OCI-LY3 (cell line): ENCODE measurements at regions not wholly inside any gene's neighbourhood (a gene's known extent, or its start where the extent isn't known, plus 50 kb on each side); places are given as distances from the start of the nearest gene placed in this dataset.

Experiments
- H2AFZ ChIP-seq: fragments of 200-600, 300-600 bp; shearing (Covaris generic); 2 replicates; pipeline ENCODE4 v1.6.0; 2014; ENCODE audit warnings: antibody characterized with exemption, low read depth, low read length
- H3K27ac ChIP-seq: fragments of 200-600, 300-600 bp; sonication (generic); 2 replicates; pipeline ENCODE4 v1.5.1; 2014; ENCODE audit warnings: mild to moderate bottlenecking, low read length, moderate library complexity, mixed read lengths
- H3K27me3 ChIP-seq: fragments of 200-600, 300-600 bp; sonication (generic); 2 replicates; pipeline ENCODE4 v1.6.1; 2014; ENCODE audit warnings: low read depth, low read length, mixed read lengths
- H3K36me3 ChIP-seq: fragments of 200-600, 300-600 bp; sonication (generic); replicated peaks from 2 replicates; pipeline ENCODE3; 2014; ENCODE audit warnings: low read depth, low read length, mixed read lengths
- H3K4me1 ChIP-seq: fragments of 300-600, 200-600 bp; sonication (generic); 2 replicates; pipeline ENCODE4 v1.6.1; 2014; ENCODE audit warnings: low read length, mixed read lengths
- H3K4me2 ChIP-seq: fragments of 200-600, 300-600 bp; sonication (generic); 2 replicates; pipeline ENCODE4 v1.6.1; 2014; ENCODE audit warnings: low read length, mixed read lengths
- H3K4me3 ChIP-seq: fragments of 300-600, 200-600 bp; sonication (generic); 2 replicates; pipeline ENCODE4 v1.5.1; 2014; ENCODE audit warnings: antibody characterized with exemption, mild to moderate bottlenecking, low read length, moderate library complexity
- H3K79me2 ChIP-seq: fragments of 300-600, 200-600 bp; shearing (Covaris generic); 2 replicates; pipeline ENCODE4 v1.6.1; 2014; ENCODE audit warnings: mild to moderate bottlenecking, low read length, mixed read lengths
- H3K9ac ChIP-seq: fragments of 300-600, 200-600 bp; shearing (Covaris generic); 2 replicates; pipeline ENCODE4 v1.6.0; 2014; ENCODE audit warnings: mild to moderate bottlenecking, low read length, moderate library complexity
- H3K9me3 ChIP-seq: fragments of 200-600, 300-600 bp; shearing (Covaris generic); 2 replicates; pipeline ENCODE4 v1.6.1; 2014; ENCODE audit warnings: low read length, mixed read lengths; ENCODE audit not compliant: insufficient read depth
- H4K20me1 ChIP-seq: fragments of 200-600, 300-600 bp; sonication (generic); 2 replicates; pipeline ENCODE4 v1.6.1; 2016; ENCODE audit warnings: low read length, mixed read lengths; ENCODE audit not compliant: insufficient read depth
- EZH2phosphoT487 ChIP-seq: fragments of 200-600 bp; shearing (Covaris generic); IDR thresholded peaks from 2 replicates; pipeline ENCODE4 v1.6.1; 2018; ENCODE audit warnings: antibody characterized with exemption, mixed run types, low read depth
- TF ChIP-seq, protein P1 (sequence below): fragments of 200-600, 300-600 bp; sonication (generic); IDR thresholded peaks from 2 replicates; pipeline ENCODE4 v1.5.1; 2014; ENCODE audit warnings: antibody characterized with exemption, low read length, low read depth

DNA sequence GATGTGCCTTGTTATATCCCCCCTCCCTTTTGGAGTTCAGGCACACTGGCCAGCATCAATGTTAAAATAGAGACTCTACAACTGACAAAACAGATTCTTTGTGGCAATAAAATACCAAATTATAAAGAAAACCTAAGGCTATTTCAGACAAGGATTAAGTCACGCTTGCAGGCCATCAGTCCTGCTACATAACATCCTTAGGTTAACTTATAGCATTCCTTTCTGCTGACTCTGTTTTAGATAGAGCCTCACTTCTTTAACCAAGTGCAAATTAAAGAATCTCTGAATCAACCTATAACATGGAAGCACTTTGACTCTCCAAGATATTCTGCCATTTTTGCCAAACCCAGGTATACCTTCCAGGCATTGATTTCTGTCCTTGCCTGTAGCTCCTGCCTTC, 784.6 kb downstream of the RNF144A start:
- Histone ChIP-seq H2AFZ (no peak overlapping the region), H3K4me2 (no peak overlapping the region), H3K79me2 (no peaks in the 10 kb centered on the region), H3K27ac (no peak overlapping the region), H3K9ac (no peak overlapping the region), H4K20me1 (no peaks in the 10 kb centered on the region), H3K9me3 (no peaks in the 10 kb centered on the region), H3K36me3 (no peaks in the 10 kb centered on the region), H3K27me3 (no peaks in the 10 kb centered on the region), H3K4me1 (peaks cover 11% of the 10 kb centered on the region), H3K4me3 (no peak overlapping the region)
- TF ChIP-seq, protein P1, sequence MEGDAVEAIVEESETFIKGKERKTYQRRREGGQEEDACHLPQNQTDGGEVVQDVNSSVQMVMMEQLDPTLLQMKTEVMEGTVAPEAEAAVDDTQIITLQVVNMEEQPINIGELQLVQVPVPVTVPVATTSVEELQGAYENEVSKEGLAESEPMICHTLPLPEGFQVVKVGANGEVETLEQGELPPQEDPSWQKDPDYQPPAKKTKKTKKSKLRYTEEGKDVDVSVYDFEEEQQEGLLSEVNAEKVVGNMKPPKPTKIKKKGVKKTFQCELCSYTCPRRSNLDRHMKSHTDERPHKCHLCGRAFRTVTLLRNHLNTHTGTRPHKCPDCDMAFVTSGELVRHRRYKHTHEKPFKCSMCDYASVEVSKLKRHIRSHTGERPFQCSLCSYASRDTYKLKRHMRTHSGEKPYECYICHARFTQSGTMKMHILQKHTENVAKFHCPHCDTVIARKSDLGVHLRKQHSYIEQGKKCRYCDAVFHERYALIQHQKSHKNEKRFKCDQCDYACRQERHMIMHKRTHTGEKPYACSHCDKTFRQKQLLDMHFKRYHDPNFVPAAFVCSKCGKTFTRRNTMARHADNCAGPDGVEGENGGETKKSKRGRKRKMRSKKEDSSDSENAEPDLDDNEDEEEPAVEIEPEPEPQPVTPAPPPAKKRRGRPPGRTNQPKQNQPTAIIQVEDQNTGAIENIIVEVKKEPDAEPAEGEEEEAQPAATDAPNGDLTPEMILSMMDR, result no peak
- TF ChIP-seq EZH2phosphoT487, result no peak

DNA sequence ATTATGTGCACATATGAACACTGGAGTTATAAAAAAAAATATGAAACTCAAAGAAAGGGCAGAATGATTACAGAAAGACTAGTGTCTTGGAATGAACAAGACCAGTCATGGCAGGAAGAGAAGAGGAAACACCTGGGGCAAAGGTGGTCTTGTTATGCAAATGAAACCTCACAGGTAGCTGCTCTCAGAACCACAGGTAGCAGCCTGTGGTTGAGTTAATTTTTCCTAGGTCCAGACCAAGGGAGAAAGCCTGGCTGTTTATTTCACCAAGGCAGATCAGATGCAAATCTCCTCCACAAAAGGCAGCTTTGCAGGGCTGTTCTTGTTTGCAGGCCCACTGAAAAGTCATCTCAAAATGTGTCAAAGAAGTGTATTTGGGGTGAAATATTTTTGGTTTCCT, 785.8 kb downstream of the RNF144A start:
- H4K20me1 ChIP-seq, result no peaks in the 10 kb centered on the region
- H2AFZ ChIP-seq, result no peak overlapping the region
- no peak overlapping the region for H3K9ac ChIP-seq
- H3K9me3 ChIP-seq, result no peaks in the 10 kb centered on the region
- no peak overlapping the region for H3K4me3 ChIP-seq
- no peak overlapping the region for H3K4me2 ChIP-seq
- no peaks in the 10 kb centered on the region for H3K36me3 ChIP-seq
- peaks cover 11% of the 10 kb centered on the region for H3K4me1 ChIP-seq
- no peaks in the 10 kb centered on the region for H3K79me2 ChIP-seq
- TF ChIP-seq, protein P1, result no peak
- TF ChIP-seq EZH2phosphoT487, result no peak
- H3K27ac ChIP-seq, result no peak overlapping the region
- no peaks in the 10 kb centered on the region for H3K27me3 ChIP-seq

DNA sequence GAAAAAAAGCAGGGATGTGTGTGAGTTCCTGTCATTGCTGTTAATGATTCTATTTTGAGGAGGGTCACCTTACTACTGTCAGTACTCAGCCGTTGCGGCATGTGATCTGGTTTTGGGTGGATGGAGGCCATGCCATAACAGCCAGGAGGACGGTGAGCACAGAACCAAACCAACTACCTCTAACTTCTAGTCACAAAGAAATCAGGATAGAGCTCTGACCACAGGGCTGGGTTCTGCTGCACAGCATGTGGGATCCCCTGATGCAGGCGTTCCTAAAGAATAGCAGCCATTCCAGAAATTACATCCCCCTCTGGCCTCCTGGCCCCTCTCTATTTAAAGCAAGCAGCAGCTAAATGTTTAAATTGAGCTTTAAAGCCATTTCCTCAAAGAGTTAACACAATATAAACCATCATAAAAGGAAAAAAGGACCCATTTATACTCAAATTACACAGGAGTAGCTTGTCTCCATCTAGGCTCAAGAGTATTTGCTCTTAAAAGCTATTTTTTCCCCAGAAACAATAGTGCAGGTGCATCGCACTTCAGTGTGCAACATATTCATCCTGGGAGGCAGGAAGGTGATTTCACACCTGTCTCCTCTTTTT, 786.4 kb downstream of the RNF144A start:
- no peaks in the 10 kb centered on the region for H3K9me3 ChIP-seq
- no peak overlapping the region for H2AFZ ChIP-seq
- H3K4me1 ChIP-seq, result peaks cover 11% of the 10 kb centered on the region
- no peaks in the 10 kb centered on the region for H3K36me3 ChIP-seq
- no peaks in the 10 kb centered on the region for H3K27me3 ChIP-seq
- H3K79me2 ChIP-seq, result no peaks in the 10 kb centered on the region
- H3K27ac ChIP-seq, result no peak overlapping the region
- no peak for TF ChIP-seq EZH2phosphoT487
- TF ChIP-seq, protein P1, result no peak
- no peak overlapping the region for H3K4me2 ChIP-seq
- no peak overlapping the region for H3K9ac ChIP-seq
- H3K4me3 ChIP-seq, result no peak overlapping the region
- H4K20me1 ChIP-seq, result no peaks in the 10 kb centered on the region

DNA sequence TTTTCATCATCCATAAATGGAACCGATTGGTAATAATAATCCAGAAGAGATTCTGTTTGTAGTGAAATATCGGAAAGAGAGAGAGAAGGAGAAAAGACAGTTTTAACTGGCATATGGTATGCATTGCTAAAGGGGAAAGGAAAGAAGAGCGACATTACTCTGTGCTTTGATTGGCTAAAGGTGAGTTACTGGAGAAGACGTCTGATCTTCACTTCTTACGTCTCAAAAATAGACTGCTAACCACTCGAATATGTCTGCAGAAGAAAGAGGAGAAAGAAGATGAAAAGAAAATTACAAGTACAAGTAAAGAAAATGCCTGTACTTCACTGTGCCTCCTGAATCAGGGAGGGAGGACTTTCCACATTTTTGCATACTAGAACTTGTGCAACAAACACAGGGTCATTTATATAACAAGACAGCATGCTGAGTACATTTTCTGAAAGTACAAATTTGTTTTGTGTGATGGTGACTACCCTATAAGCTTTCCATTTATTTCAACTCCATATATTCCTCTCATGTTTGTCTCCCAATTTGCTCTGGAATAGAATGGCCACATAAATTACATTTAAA, 787.2 kb downstream of the RNF144A start:
- Histone ChIP-seq H3K27me3 (no peaks in the 10 kb centered on the region), H3K4me1 (peaks cover 11% of the 10 kb centered on the region), H4K20me1 (no peaks in the 10 kb centered on the region), H3K4me3 (no peak overlapping the region), H3K27ac (no peak overlapping the region), H3K36me3 (no peaks in the 10 kb centered on the region), H2AFZ (no peak overlapping the region), H3K9me3 (no peaks in the 10 kb centered on the region), H3K79me2 (no peaks in the 10 kb centered on the region), H3K4me2 (no peak overlapping the region), H3K9ac (no peak overlapping the region)
- TF ChIP-seq EZH2phosphoT487, result no peak
- TF ChIP-seq, protein P1, result no peak
